Head of caudate nucleus (tissue), 42 donors: ENCODE measurements at regions not wholly inside any gene's neighbourhood (a gene's known extent, or its start where the extent isn't known, plus 50 kb on each side); places are given as distances from the start of the nearest gene placed in this dataset.
"Not testable (repeated sequence)": the region's sequence is repeated elsewhere in the genome, so short reads cannot be mapped to it uniquely, and the experiment has no call there.

Experiments
- DNase-seq, 42 donors: peaks; one replicate each; pipeline versions ENCODE4 v3.0.0 to v3.0.0-alpha.2; 2020 to 2021; ENCODE audit warnings: mixed read lengths in 7 of 42
- intact Hi-C: fragments of 100-400 bp; cut with DNase I; formaldehyde crosslinking; loops from one replicate; pipeline ENCODE4 v1.15.0; 2022

GRCh38 chr3:177463341-177463740, 266.1 kb upstream of the TBL1XR1 start:
- DNase-seq, intact Hi-C loops: not testable (repeated sequence)

- intact Hi-C loops: no loop called here
- DNase-seq: peak in 7 of 42 donors; percentile 18 to 51 (median 33)
Measured at GRCh38 chr3:177463863-177464262, 266.6 kb upstream of the TBL1XR1 start.

- no peak for DNase-seq
- intact Hi-C loops: no loop called here
Measured at GRCh38 chr3:177464392-177465256, 267.3 kb upstream of the TBL1XR1 start.

GRCh38 chr3:177465257-177465642, 268.0 kb upstream of the TBL1XR1 start:
- no peak for DNase-seq
- intact Hi-C loops: no loop called here

- DNase-seq: no peak
- intact Hi-C loops: no loop called here
Measured at GRCh38 chr3:177466074-177466473, 268.8 kb upstream of the TBL1XR1 start.

- intact Hi-C loops: not testable (repeated sequence)
Measured at GRCh38 chr3:177466622-177467021, 269.3 kb upstream of the TBL1XR1 start.

GRCh38 chr3:177467247-177467985, 270.1 kb upstream of the TBL1XR1 start:
- intact Hi-C loops: no loop called here
- no peak for DNase-seq

More at GRCh38 chr3:177466622-177467021, 269.3 kb upstream of the TBL1XR1 start:
- DNase-seq: not testable (repeated sequence)

GRCh38 chr3:177468331-177468730, 271.0 kb upstream of the TBL1XR1 start:
- intact Hi-C loops: no loop called here
- DNase-seq: peak in 1 of 42 donors; percentile 21

GRCh38 chr3:177468816-177469215, 271.5 kb upstream of the TBL1XR1 start:
- DNase-seq: no peak
- intact Hi-C loops: no loop called here

- intact Hi-C loops: no loop called here
- no peak for DNase-seq
Measured at GRCh38 chr3:177469216-177469615, 271.9 kb upstream of the TBL1XR1 start.

GRCh38 chr3:177470197-177470941, 273.1 kb upstream of the TBL1XR1 start:
- intact Hi-C loops: loop anchor here (10.0 kb wide), 1 partner anchor 106 kb away; no protein-coding TSS in a partner anchor

GRCh38 chr3:177471733-177472480, 274.6 kb upstream of the TBL1XR1 start:
- no peak for DNase-seq

More at GRCh38 chr3:177470197-177470941, 273.1 kb upstream of the TBL1XR1 start:
- no peak for DNase-seq

GRCh38 chr3:177473184-177473583, 275.9 kb upstream of the TBL1XR1 start:
- peak in 3 of 42 donors; percentile 26 to 53 (median 37) for DNase-seq
- intact Hi-C loops: loop anchor here (10.0 kb wide), 1 partner anchor 108 kb away; no protein-coding TSS in a partner anchor

More at GRCh38 chr3:177471733-177472480, 274.6 kb upstream of the TBL1XR1 start:
- intact Hi-C loops: loop anchor here (10.0 kb wide), 1 partner anchor 107 kb away; no protein-coding TSS in a partner anchor

- intact Hi-C loops: loop anchor here (10.0 kb wide), 1 partner anchor 109 kb away; no protein-coding TSS in a partner anchor
- no peak for DNase-seq
Measured at GRCh38 chr3:177473903-177474302, 276.6 kb upstream of the TBL1XR1 start.

GRCh38 chr3:177474652-177475355, 277.5 kb upstream of the TBL1XR1 start:
- intact Hi-C loops: loop anchor here (10.0 kb wide), 1 partner anchor 110 kb away; no protein-coding TSS in a partner anchor
- DNase-seq: no peak

- no peak for DNase-seq
- intact Hi-C loops: loop anchor here (10.0 kb wide), 1 partner anchor 111 kb away; no protein-coding TSS in a partner anchor
Measured at GRCh38 chr3:177475356-177475665, 278.0 kb upstream of the TBL1XR1 start.

- no peak for DNase-seq
- intact Hi-C loops: loop anchor here (10.0 kb wide), 1 partner anchor 112 kb away; no protein-coding TSS in a partner anchor
Measured at GRCh38 chr3:177476495-177476894, 279.2 kb upstream of the TBL1XR1 start.
